ENCODE measurements at regions not wholly inside any gene's neighbourhood (a gene's known extent, or its start where the extent isn't known, plus 50 kb on each side); places are given as distances from the start of the nearest gene placed in this dataset.

DNA sequence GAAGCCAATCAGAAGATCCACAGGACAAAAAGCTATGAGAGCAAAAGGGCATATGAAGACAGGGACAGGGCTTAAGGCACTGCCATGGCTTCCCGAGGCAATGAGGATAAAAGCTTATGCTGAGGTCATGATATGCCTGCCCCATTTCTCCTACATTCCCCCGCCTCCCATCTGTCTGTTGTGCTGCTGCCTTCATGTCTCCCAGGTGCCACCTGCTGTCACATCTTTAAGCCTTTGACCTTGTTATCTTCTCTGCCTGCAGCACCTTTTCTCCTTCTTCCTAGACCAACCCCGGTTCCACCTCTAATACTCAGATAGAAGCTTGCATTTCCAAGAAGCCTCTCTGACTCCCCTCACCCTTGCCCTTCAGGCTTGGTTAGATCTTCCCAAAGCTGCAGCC, 213.8 kb downstream of the ARRDC4 start:
- TF ChIP-seq EZH2 (IDR thresholded peaks at IDR 0.05), result no peak
- no peak for TF ChIP-seq POLR2AphosphoS5 (IDR thresholded peaks at IDR 0.05; ENCODE audit: borderline replicate concordance, low read depth, low read length)
- no peak for TF ChIP-seq FOXP2 (optimal IDR thresholded peaks at IDR 0.05; ENCODE audit: control extremely low read depth, extremely low read length, insufficient read depth)
